Activated CD8-positive, alpha-beta memory T cell treated with anti-CD3 and anti-CD28 coated beads, Interleukin-2, amount 50 U/mL, for 4 hours (primary cell): ENCODE measurements at regions not wholly inside any gene's neighbourhood (a gene's known extent, or its start where the extent isn't known, plus 50 kb on each side); places are given as distances from the start of the nearest gene placed in this dataset.

Experiments
- DNase-seq: peaks from one replicate; pipeline ENCODE4 v3.0.0-alpha.2; 2020

DNA sequence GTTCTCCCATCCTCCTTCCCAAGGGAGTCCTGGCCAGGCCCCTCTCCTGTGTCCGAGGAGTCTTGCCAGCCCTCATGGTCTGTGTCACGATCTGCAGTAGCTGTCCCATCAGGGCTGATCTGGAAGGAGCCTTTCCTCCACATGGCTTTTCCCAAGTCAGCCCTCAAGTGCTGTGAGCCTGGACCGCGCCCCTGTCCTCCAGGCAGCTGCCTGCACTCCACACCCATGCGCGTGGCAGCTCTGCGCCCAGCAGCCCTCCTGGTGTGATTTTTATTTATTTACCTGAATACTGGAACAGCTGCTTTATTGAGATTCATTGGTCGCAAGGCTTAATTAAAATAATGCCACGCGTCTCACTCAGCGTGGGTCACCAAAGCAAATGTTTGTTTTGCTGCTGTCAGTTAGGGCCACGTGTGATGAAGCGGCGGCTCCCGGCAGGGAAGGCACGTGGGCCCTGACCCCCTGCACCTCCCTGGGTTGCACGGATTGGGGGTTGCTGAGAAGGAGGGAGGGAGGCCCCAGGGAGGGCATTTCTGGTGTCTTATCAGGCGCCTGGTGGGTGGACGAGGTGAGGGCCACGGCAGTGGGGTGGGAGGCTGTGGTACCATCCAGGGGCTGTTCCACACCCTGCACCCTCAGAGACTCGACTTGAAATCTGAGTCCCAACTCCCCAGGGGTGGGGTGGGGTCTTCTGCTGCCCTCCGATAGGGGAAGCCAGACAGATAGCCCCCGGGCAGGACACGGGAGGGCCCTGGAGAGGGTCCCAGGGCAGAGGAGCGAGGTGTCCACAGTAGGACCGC lies 206.3 kb upstream of the C14orf180 start:
- DNase-seq, result no peak

DNA sequence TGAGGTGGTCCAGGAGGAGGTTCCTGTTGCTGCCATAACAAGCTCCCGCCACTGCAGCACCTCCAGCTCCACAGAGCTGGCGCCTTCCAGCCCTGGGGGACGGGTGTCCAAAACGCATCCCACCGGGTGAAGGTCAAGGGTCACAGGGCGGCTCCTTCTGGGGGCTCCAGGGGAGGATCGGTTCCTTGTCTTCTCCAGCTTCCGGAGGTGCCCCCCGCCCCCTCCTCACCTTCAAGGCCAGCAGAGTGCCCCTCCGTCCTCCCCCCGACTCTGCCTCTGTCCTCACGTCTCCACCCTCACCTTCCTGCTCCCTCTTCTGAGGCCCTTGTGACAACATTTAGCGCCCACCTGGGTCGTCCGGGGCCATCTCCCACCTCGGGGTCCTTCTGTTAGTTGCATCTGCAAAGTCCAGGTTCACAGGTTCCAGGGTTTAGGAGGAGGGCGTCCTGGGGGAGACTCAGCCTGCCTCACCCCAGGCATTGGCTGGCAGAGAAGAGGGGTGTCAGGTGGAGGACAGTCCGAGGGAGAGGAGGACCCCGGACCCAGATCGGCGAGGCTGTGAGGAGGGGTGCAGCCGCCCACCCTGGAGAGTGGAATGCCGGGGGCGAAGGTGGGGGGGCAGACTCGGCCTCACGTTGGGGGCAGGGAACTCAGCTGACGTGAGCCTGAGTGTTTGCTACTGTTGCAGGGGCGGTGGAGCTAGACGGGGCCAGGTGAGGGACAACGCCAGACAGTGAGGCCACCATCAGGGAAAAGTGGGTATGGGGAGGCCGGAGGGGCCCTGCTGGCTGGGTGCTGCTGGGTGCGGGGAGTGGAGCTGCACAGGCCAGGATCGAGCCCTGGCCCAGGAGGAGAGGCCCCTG lies 205.5 kb upstream of the C14orf180 start:
- DNase-seq, result no peak

DNA sequence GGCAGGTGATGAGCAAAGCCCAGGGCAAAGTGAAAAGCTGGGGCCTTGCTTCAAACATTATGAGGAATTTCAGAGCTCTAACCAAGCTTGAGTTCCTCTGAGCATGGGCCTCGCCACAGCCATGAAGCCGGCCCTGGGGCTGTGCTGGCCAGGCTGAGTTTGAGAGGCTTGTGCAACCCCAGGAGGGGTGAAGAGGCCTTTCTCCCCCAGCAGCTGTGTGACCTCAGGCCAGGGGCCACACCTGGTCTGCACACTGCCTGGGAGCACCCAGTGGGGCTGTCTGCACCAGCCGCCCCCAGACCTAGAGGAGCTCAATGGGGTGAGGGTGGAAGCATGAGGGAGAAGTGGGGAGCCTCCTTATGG lies 204.9 kb upstream of the C14orf180 start:
- DNase-seq, result no peak

DNA sequence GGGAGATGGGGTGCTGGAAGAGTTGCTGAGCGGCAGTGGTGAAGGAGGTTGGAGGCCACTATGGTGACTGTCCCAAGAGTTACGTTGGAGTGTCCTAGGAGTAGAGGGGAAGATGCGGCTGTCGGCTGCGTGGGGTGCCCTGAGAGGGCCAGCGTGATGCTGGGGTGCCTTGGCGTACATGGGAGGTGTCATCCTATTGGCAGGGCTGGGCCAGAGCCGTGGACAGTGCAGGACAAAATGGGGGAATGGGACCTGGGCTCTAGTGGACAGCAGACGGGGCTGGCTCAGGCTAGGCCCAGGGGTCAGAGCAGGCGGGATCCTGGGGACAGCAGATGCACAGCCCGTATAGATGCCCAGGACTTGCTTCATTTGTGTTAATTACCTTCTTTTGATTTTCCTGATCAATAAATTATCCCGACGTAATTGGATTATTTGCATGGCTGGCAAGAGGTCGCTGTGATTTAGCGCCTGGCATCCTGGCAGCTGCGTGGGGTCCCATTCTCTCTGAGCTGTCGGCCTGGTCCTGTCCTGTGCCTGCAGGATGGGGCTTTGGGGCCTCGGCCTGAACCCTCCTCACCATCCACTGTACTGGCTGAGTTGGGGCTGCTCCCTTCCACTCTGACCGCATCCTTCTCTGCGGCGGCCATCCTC lies 203.9 kb upstream of the C14orf180 start:
- no peak for DNase-seq

DNA sequence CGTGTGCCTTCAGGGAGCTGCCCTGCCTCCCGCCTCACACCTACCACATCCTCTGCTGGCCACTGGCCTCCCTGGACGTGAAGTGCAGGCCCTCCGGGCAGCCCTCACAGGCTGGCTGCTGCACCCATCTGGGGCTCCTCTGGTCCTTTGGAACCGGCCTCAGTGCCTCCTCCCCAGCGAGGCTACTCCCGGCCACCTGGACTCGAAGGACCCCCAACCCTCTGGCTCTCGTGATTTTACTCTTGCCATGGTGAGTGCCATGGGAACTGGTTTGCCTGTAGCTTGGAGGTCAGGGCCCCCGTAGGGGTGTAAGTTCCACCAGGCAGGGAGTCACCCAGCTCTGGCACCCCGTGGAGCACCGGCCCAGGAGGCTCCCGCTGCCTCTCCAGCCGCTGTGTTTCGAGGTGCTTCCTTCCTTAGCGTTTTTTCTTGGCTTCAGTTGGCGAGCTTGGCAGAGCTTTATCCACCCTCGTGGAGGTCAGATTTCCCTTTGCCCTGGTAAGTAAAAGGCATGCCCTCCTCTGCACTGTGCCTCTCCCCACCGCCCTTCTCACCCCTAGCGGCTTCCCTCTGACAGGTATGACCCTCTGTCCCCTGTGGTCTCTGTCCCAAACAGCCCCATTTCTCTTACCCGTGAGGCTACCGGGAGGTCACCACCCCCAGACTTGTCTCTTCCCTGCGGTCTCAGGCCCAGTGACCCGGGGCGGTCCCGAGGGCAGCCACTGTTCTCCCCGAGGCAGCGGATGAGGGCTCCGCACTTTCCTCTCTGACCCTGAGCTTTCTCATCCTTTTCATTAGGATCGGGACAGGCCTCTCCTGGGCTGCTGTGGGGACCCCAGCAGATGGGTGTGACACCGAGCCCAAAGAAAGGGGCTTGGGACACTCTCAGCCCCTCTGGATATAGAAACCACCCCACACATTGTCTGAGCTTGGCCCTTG lies 203.1 kb upstream of the C14orf180 start:
- DNase-seq, result no peak

DNA sequence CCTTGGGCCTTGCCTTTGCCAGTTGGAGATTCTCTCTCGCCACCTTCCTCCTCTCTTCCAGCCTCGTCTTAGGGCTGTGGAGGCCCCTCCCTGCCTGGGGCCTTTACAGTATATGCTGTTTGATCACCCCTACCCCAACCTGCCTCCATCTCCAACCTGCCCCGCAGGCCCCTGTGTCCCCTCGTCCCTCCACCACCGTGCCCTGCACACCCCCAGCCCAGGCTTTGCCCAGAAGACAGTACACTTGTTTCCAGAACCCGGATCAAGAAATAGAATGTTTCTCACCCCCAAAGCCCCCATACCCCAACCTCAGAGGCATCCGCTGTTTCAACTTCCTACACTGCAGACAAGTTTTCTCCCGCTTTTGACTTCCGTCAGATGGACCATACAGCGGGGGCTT lies 202.3 kb upstream of the C14orf180 start:
- no peak for DNase-seq

DNA sequence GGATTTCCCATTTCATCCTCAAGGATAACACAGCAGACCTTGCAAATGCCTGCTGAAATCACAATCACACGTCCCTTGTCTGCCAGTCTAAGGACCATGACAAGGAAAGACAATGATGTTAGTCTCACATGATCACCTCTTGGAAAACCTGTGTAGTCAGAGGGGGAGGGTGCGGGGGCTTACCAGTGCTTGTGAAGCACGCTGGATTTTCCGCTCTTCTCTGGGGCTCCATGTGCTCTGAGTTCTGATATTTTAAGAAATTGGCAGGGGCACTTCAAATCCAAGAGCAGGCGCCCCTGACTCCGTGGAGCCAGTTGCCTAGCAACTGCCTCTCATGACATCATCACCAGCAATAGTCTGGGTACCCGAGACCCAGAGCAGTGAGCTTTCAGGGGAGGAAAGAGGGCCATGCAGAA lies 200.9 kb upstream of the C14orf180 start:
- DNase-seq, result no peak

DNA sequence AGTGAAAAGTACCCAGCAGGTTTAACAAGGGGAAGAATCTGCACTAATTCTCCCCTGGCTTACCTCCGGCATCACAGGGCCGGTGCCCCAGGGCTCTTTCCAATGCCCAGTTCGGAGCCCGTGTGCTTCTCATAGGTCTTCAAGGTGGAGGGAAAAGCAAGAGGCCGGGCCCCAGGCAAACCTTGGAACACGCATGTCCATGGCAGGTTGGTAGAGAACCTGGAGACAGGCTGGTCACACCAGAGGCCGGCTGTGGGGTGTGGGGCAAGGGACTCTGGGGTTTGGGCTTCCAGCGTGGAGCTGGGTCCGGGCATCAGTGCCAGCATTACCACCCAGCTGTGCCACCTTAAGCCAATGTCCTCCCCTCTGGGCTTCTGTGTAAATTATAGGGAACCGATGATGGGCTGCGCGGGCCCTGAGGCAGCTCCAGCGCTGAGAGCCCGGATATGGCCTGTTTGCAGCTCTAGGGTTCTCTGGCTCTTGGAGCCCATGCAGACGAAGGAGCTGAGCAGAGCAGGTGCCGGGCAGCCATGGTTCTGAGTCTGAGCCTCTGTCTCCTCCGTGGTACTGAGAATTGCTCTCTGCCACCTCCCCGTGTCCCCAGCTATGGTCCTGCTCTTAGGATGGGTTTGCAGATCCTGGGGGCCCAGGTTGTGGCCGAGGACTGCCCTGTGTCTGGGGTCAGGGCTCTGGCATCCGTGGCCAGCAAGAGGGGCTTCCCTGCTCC lies 197.0 kb upstream of the C14orf180 start:
- peak; percentile 6 for DNase-seq

DNA sequence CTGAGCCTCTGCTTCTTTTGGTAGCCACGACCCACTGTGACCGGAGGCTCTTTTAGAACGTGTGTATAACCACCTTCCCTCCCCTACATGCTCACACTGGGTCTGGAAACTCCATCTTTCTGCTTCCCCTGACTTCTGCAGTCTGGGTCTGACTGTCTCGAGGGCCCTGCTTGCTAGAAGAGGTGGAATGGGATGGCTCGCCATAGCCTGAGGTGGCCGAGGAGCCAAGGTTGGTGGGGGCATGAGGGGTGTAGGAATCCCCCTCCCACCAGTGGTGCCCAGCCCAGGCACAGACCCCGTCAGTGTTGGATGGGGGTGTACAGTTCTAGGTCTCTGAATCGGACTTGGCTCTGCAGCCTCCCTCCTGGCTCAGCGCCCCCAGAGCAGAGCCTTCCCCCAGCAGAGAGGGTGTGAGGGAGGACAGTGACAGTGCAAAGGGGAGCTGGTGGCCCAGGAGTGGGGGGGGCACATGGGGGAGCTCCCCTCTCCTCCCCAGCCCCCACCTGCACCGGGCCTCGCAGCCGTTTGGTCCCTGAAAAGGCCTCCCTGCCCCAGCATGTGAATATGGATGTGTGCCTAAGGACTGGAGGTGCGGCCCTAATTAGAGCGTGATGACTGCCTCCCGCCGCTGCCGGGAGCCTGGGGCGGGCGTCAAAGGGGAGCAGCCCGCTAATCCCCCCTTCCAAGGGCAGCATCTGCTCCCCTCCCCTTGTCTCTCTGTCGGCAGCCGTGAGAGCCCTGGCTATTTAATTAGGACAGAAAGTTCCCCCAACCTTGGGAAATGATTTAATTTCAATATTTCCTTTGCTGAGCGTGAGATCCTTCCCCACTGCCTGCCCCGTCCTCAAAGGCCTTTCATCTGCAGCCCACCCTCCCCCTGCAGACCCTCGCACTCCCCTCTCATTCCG lies 196.2 kb upstream of the C14orf180 start:
- DNase-seq, result no peak

DNA sequence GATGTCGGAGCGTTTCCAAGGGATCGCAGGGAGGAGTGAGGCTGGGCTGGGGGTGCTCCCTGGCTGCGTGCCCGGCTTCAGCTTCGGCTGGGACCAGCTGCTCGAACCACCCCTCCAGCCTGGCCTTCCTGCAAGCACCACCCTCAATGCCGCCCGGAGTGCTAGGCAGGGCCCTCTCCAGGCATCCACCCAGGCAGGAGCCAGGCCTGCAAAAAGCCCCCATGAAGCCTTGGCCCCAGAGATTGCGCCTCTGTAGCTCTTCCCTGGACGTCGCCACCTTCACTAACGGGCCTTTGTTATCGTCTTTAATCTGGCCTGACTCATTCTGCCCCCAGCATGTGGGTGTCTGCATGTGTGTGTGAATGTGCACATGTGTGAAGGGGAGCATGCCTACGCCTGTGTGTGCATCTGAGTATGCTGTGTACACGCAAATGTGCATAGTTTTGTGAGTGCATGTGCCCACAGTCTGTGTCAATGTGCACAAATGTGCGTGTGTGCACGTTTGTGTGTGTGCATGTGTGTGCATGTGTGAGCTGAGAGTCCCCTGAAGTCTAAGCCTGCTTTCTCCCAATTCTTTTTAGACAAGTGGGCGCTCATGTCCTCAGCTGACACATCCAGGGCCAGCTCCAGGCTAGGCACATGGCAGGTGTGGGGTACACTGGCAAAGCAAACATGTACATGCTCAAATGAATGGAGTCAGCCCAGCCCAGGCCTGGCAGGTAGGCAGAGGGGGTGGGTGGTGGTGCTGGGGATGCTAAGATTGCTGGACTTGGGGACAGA lies 195.4 kb upstream of the C14orf180 start:
- no peak for DNase-seq

DNA sequence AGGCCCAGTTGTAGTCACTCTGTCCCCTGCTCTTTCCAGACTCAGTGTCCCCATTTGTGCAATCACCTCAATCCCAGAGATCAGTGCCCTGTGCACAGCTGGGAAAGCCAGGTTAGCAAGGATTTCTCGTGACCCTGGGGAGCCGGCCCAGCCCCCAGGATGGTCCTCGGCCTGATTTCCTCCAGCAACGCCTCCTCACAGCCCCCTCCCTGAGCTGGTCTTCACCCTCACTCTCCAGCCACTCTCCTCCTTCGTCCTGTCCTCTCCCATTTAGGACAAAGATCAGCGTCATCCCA lies 194.8 kb upstream of the C14orf180 start:
- no peak for DNase-seq

DNA sequence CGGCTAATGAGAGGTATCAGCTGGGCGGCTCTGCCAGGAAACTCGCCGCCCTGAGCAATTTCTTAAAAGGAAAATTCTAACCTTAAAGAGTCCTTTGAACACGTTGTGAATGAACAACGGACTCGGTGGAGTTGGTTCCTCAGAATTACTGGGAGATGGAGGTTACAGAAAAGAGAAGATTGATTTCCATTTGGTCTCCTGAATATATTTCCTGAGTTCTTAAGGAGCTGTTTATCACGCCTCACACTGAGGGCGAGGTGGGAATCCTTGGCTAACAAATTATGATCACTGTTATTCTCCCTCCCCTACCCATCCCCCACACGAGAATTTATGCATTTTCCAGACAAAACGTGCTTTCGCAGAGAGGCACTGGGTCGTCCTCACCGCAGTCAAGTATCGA lies 194.5 kb upstream of the C14orf180 start:
- DNase-seq, result no peak

DNA sequence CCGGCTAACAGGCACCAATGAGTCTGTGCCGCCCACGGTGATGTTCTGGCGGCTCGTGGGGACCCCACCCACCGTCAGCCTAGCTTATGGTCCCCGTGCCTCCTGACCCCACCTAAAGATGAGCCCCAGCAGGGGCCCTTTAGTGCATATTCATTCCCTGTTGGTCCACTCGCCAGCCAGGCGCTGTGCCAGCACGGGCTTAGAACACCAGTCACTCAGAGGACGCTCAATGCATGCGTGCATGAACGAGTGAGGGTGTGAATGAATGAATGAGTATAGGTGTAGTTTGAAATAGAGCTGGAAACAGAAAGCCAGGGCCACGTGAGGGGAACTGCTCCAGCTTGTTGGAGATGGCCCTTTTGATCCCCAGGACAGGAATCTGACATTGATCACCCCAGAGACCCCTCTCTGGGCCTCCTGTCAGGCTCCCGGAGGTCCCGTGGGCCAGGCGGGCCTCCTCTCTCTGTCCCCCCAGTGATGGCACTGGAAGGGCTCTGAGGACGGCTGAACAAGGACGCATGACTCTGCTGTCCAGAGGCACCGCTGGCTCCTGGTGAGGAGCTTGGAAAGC lies 193.9 kb upstream of the C14orf180 start:
- DNase-seq, result no peak

DNA sequence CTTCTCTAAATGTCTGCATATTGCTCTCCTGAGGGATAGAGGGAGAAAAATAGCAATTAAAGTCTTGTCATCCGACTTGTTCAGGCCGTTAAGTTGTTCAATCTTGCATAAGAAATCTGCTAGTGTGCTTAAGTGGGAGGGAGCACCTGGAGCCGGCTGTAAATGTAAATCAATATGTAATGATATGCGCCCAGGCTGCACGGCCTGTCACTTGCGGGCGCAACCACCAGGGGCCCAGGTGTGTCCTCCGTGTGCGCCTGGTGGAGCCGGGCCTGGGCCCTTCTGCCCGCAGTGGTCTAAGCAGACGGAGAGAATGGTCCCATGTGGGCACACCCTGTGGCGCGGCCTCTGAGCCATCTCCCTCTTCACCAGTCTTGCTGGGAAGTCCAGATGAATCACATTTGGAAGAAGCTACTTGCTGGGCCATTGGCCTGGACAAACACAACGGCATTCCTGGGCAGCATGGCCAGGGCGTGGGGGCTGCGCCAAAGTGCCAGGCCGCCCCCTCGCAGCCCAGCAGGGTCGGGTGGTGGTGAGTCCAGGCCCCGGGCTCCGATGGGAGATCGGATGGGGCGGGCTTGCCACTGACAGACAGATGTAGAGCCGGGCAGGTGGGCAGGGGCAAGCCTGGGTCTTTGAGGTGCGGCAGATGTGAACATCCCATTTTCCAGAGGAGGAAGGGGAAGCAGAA lies 193.3 kb upstream of the C14orf180 start:
- DNase-seq, result no peak

DNA sequence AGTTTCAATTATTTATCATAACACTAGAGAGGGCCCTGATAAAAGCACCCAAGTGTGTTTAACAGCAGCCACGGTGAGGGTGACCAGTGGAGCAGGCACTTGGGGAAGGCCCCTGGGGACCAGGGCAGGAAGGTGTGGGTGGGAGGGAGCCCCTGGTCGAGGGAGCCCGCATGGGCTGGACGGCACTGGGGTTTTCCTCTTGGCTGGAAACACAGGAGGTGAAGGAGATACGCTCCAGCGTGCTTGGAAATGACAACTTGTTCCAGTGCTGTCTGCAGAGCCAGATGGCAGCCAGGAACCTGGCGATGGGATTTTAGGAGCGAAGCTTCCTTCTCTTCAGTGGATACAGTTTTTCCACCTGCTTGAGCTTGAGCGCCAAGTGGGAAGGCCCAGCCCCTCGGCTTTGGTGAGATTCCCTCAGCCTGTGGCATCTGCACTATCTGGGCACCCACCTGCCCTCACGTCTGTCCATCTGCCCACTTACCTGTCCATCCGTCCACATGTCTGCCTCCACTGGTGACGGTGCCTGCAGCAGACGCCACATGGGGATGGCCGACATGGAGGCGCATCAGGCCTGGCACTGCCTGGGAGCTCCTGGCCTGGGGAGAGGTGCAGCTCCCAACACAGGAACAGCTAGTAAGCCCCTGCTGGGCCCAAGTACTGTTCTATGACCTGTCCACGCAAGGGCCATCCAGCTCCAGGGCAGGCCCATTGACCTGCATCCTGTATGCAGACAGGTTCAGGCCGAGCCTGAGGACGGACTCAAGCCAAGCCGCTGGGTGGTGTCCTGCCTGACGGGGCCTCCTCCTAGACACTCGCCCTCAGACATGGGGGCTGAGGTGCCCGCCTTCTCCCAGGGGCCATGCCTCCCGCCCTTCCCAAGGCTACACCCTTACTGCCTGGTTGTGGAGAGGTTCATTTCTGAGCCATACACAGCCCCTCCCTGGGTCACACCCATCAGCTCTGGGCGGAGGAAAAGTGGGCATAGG lies 192.2 kb upstream of the C14orf180 start:
- DNase-seq, result no peak

DNA sequence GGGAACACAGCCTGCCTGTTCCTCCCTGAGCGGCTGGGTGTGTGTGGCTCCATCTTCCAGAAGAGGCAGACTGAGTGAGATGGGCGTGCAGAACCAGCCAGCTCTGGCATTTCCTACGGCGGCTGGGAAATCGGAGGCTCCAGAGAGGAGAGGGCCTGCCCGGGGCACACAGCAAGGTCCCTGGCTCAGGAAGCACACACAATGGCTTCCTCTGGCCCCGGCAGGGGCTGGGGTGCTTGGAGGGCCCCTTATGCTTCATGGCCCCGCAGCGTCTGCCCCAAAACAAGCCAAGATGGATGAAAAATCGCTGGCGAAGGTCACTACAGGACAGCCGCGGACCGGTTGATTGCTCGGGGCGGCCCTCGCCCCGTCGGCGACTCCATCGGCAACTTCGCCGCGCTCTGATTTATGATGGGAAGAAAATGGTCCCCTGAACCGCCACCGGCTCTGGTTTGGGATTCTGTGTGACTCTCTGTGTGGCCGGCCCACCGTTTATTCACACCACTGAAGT lies 191.5 kb upstream of the C14orf180 start:
- no peak for DNase-seq

DNA sequence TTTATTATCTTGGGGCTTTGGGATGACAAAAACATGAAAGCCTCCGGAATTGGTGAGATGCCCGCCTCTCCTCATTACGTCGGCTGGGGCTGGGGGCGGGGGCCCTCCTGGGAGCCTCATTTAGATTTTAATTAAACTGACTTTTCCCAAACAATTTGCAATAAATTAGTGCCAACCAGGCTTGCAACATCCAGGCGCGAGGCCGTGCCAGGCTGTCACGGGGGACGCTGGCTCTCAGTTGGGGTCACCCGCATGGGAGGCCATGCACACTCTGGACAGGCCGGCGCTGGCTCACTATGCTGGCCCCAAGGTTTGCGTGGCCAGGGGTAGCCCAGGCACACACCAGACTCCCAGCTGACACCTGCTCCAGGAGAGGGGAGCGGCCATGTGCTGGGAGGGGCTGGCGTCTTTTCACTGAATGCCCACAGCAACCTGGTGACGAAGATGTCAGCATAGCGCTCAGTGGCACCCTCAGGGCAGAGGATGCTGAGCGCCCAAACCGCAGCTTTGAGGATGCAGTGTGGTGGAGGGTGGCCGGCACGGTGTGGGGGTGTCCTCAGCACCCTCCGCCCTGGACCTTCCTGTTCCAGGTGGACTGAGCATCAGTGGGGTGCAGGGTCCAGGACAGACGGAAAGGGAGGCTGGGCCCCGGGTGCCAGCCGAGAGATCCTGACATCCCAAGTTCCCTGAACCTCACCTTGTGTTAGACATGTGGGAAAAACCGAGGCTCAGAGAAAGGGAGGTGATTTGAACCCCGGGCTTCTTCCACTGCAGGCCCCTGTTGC lies 190.8 kb upstream of the C14orf180 start:
- DNase-seq, result no peak
